ENCODE measurements at regions not wholly inside any gene's neighbourhood (a gene's known extent, or its start where the extent isn't known, plus 50 kb on each side); places are given as distances from the start of the nearest gene placed in this dataset.

DNA sequence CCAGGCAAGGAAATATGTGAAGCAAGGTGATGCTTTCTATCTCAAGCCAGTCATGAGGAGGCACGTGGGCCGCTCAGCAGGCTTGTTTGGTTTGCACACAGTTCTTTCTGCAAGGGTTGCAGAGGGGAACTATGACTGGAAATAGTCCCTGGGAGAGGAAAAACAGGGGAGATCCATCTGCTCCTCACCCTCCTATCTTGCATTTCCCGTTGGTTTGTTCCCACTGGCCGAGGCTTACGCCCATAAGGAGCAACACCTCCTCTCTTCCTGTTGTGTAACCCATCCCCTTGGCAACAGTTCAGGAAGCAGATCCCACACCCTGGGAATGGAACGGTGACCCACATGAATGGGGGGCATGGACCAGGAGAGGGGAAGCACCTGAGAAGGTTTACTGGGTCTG lies 72.1 kb upstream of the MAGI1 start:
- Histone ChIP-seq H4K20me1 (ENCODE audit: control insufficient read depth, extremely low read depth, insufficient read depth, low read length) (no peaks in the 10 kb centered on the region), H3K27me3 (ENCODE audit: control insufficient read depth, insufficient read depth, low read length) (no peaks in the 10 kb centered on the region), H3K36me3 (ENCODE audit: control insufficient read depth, insufficient read depth, low read length) (no peaks in the 10 kb centered on the region), H3K27ac (ENCODE audit: insufficient read depth, low read length) (no peak overlapping the region), H3K4me3 (replicated peaks in 1 of 4; ENCODE audit: control extremely low read depth in 1 of 4, insufficient read depth in 1 of 4, low read depth in 3 of 4, low read length in 4 of 4) (no peak overlapping the region), H3K4me2 (ENCODE audit: extremely low read depth, insufficient read depth, low read length) (no peak overlapping the region), H2AFZ (ENCODE audit: low read length) (no peak overlapping the region), H3K4me1 (ENCODE audit: control insufficient read depth, extremely low read depth, insufficient read depth, low read length) (peaks cover 5% of the 10 kb centered on the region), H3K79me2 (ENCODE audit: control insufficient read depth, insufficient read depth, low read length) (no peaks in the 10 kb centered on the region), H3K9me3 (ENCODE audit: control insufficient read depth, insufficient read depth, low read depth, low read length) (no peaks in the 10 kb centered on the region), H3K9ac (ENCODE audit: insufficient read depth, low read length) (no peak overlapping the region)
- peak in 1 of 2 donors; percentile 43 for DNase-seq (ENCODE audit: low read depth in 2 of 2)
- TF ChIP-seq EZH2 (IDR thresholded peaks at IDR 0.05; ENCODE audit: low read length, missing control alignments): no peak
- TF ChIP-seq, protein P1, sequence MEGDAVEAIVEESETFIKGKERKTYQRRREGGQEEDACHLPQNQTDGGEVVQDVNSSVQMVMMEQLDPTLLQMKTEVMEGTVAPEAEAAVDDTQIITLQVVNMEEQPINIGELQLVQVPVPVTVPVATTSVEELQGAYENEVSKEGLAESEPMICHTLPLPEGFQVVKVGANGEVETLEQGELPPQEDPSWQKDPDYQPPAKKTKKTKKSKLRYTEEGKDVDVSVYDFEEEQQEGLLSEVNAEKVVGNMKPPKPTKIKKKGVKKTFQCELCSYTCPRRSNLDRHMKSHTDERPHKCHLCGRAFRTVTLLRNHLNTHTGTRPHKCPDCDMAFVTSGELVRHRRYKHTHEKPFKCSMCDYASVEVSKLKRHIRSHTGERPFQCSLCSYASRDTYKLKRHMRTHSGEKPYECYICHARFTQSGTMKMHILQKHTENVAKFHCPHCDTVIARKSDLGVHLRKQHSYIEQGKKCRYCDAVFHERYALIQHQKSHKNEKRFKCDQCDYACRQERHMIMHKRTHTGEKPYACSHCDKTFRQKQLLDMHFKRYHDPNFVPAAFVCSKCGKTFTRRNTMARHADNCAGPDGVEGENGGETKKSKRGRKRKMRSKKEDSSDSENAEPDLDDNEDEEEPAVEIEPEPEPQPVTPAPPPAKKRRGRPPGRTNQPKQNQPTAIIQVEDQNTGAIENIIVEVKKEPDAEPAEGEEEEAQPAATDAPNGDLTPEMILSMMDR (conservative IDR thresholded peaks at IDR 0.05 in 1 of 2, IDR thresholded peaks at IDR 0.05 in 1 of 2; ENCODE audit: low read depth in 1 of 2, low read length in 2 of 2): no peak

DNA sequence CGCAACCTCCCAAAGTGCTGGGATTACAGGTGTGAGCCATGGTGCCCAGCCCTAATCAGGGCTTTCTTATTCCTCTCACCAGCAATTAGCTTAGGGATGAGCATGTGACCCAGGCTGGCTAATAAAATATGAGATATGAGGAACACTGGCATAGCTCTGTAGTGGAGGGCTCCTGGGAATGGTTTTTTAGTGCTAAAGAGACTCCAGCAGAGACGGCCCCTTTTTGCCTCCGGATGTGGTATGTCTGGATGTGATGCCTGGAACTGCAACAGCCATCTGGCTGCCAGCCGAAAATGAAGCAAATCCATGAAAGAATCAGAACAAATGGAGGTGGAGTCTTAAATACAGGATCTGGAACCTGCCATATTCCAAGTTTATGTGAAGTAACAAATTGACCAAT lies 69.1 kb upstream of the MAGI1 start:
- no peak overlapping the region for H3K4me2 ChIP-seq (ENCODE audit: extremely low read depth, insufficient read depth, low read length)
- no peak overlapping the region for H2AFZ ChIP-seq (ENCODE audit: low read length)
- H3K4me3 ChIP-seq (replicated peaks in 1 of 4; ENCODE audit: control extremely low read depth in 1 of 4, insufficient read depth in 1 of 4, low read depth in 3 of 4, low read length in 4 of 4): no peak overlapping the region
- TF ChIP-seq, protein P1 (conservative IDR thresholded peaks at IDR 0.05 in 1 of 2, IDR thresholded peaks at IDR 0.05 in 1 of 2; ENCODE audit: low read depth in 1 of 2, low read length in 2 of 2): no peak
- no peak for TF ChIP-seq EZH2 (IDR thresholded peaks at IDR 0.05; ENCODE audit: low read length, missing control alignments)
- H3K27me3 ChIP-seq (ENCODE audit: control insufficient read depth, insufficient read depth, low read length): no peaks in the 10 kb centered on the region
- H3K9me3 ChIP-seq (ENCODE audit: control insufficient read depth, insufficient read depth, low read depth, low read length): no peaks in the 10 kb centered on the region
- H3K9ac ChIP-seq (ENCODE audit: insufficient read depth, low read length): no peak overlapping the region
- no peaks in the 10 kb centered on the region for H3K79me2 ChIP-seq (ENCODE audit: control insufficient read depth, insufficient read depth, low read length)
- peak; percentile 75 to 80 for DNase-seq (ENCODE audit: low read depth in 2 of 2)
- H3K36me3 ChIP-seq (ENCODE audit: control insufficient read depth, insufficient read depth, low read length): no peaks in the 10 kb centered on the region
- H3K27ac ChIP-seq (ENCODE audit: insufficient read depth, low read length): no peak overlapping the region
- H3K4me1 ChIP-seq (ENCODE audit: control insufficient read depth, extremely low read depth, insufficient read depth, low read length): no peaks in the 10 kb centered on the region
- no peaks in the 10 kb centered on the region for H4K20me1 ChIP-seq (ENCODE audit: control insufficient read depth, extremely low read depth, insufficient read depth, low read length)

DNA sequence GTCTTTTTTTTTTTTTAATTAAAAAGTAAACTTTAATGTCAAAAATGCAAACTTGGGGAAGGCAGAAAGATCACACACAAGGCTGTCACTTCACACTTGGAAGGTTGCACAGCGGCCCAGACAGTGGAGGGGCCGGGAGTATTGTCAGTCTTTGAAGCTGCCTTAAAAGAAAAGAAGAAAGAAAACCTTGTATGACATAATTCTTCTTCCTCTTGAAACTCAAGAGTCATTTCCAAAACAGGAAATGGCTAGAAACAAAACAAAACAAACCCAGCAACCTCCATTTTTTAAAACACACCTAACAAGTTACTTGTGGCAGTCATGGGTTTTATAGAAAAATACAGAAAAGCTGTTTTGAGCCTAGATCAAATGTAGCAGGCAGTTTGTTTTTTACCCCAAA lies 68.1 kb upstream of the MAGI1 start:
- Histone ChIP-seq H3K79me2 (ENCODE audit: control insufficient read depth, insufficient read depth, low read length) (no peaks in the 10 kb centered on the region), H3K27ac (ENCODE audit: insufficient read depth, low read length) (no peak overlapping the region), H3K4me2 (ENCODE audit: extremely low read depth, insufficient read depth, low read length) (no peak overlapping the region), H3K4me1 (ENCODE audit: control insufficient read depth, extremely low read depth, insufficient read depth, low read length) (no peaks in the 10 kb centered on the region), H3K9me3 (ENCODE audit: control insufficient read depth, insufficient read depth, low read depth, low read length) (no peaks in the 10 kb centered on the region), H3K36me3 (ENCODE audit: control insufficient read depth, insufficient read depth, low read length) (no peaks in the 10 kb centered on the region), H3K27me3 (ENCODE audit: control insufficient read depth, insufficient read depth, low read length) (no peaks in the 10 kb centered on the region), H4K20me1 (ENCODE audit: control insufficient read depth, extremely low read depth, insufficient read depth, low read length) (no peaks in the 10 kb centered on the region), H3K4me3 (replicated peaks in 1 of 4; ENCODE audit: control extremely low read depth in 1 of 4, insufficient read depth in 1 of 4, low read depth in 3 of 4, low read length in 4 of 4) (no peak overlapping the region), H2AFZ (ENCODE audit: low read length) (no peak overlapping the region), H3K9ac (ENCODE audit: insufficient read depth, low read length) (no peak overlapping the region)
- TF ChIP-seq, protein P1 (conservative IDR thresholded peaks at IDR 0.05 in 1 of 2, IDR thresholded peaks at IDR 0.05 in 1 of 2; ENCODE audit: low read depth in 1 of 2, low read length in 2 of 2): no peak
- TF ChIP-seq EZH2 (IDR thresholded peaks at IDR 0.05; ENCODE audit: low read length, missing control alignments): no peak
- no peak for DNase-seq (ENCODE audit: low read depth in 2 of 2)
